ENCODE measurements at regions not wholly inside any gene's neighbourhood (a gene's known extent, or its start where the extent isn't known, plus 50 kb on each side); places are given as distances from the start of the nearest gene placed in this dataset.

- H3K9me3 Mint-ChIP-seq (ENCODE audit: unreplicated experiment) = no peaks in the 10 kb centered on the region
- no TSS peak for BruUV-seq (replicated peaks)
- intact Hi-C loops (cut with micrococcal nuclease) = no loop called here
- no peaks in the 10 kb centered on the region for H3K27me3 Mint-ChIP-seq (ENCODE audit: insufficient read depth, unreplicated experiment)
- H3K4me3 Mint-ChIP-seq (ENCODE audit: unreplicated experiment) = no peak overlapping the region
- no peak overlapping the region for H3K27ac Mint-ChIP-seq (ENCODE audit: low read depth, unreplicated experiment)
- no peak for DNase-seq (ENCODE audit: unreplicated experiment)
- TF ChIP-seq CTCF (IDR thresholded peaks at IDR 0.05; ENCODE audit: unreplicated experiment) = no peak
- H3K36me3 Mint-ChIP-seq (ENCODE audit: insufficient read depth, unreplicated experiment) = no peaks in the 10 kb centered on the region
- H3K4me1 Mint-ChIP-seq (ENCODE audit: insufficient read depth, unreplicated experiment) = peaks cover 5% of the 10 kb centered on the region
- POLR2A ChIA-PET = interaction anchor here (1.2 kb wide), 1 partner anchor 9 kb away, joined by 3 read pairs; no protein-coding TSS in a partner anchor
- CTCF ChIA-PET = no interaction called here
Measured at GRCh38 chr2:213224366-213224765, 59.9 kb upstream of the SPAG16 start.

GRCh38 chr2:213225866-213226265, 58.4 kb upstream of the SPAG16 start:
- Mint-ChIP-seq H3K27me3 (ENCODE audit: insufficient read depth, unreplicated experiment) (no peaks in the 10 kb centered on the region), H3K4me1 (ENCODE audit: insufficient read depth, unreplicated experiment) (peaks cover 17% of the 10 kb centered on the region), H3K36me3 (ENCODE audit: insufficient read depth, unreplicated experiment) (no peaks in the 10 kb centered on the region), H3K9me3 (ENCODE audit: unreplicated experiment) (no peaks in the 10 kb centered on the region), H3K27ac (ENCODE audit: low read depth, unreplicated experiment) (no peak overlapping the region), H3K4me3 (ENCODE audit: unreplicated experiment) (no peak overlapping the region)
- ChIA-PET POLR2A (interaction anchor here (1.3 kb wide), 1 partner anchor 10 kb away, joined by 4 read pairs; no protein-coding TSS in a partner anchor), CTCF (no interaction called here)
- BruUV-seq (replicated peaks) = no TSS peak
- intact Hi-C loops (cut with micrococcal nuclease) = no loop called here
- no peak for TF ChIP-seq CTCF (IDR thresholded peaks at IDR 0.05; ENCODE audit: unreplicated experiment)
- DNase-seq (ENCODE audit: unreplicated experiment) = no peak

- Mint-ChIP-seq H3K4me3 (ENCODE audit: unreplicated experiment) (no peak overlapping the region), H3K27ac (ENCODE audit: low read depth, unreplicated experiment) (no peak overlapping the region), H3K27me3 (ENCODE audit: insufficient read depth, unreplicated experiment) (no peaks in the 10 kb centered on the region), H3K9me3 (ENCODE audit: unreplicated experiment) (no peaks in the 10 kb centered on the region), H3K4me1 (ENCODE audit: insufficient read depth, unreplicated experiment) (peaks cover 12% of the 10 kb centered on the region), H3K36me3 (ENCODE audit: insufficient read depth, unreplicated experiment) (no peaks in the 10 kb centered on the region)
- ChIA-PET CTCF (interaction anchor here (0.5 to 1.1 kb wide), 3 partner anchors 12 to 1762 kb away, joined by 3 to 4 read pairs (median 3); no protein-coding TSS in a partner anchor), POLR2A (interaction anchor here (1.4 kb wide), 1 partner anchor 12 kb away, joined by 3 read pairs; no protein-coding TSS in a partner anchor)
- BruUV-seq (replicated peaks) = no TSS peak
- intact Hi-C loops (cut with micrococcal nuclease) = no loop called here
- no peak for DNase-seq (ENCODE audit: unreplicated experiment)
- TF ChIP-seq CTCF (IDR thresholded peaks at IDR 0.05; ENCODE audit: unreplicated experiment) = no peak
Measured at GRCh38 chr2:213227458-213227857, 56.8 kb upstream of the SPAG16 start.

- no peak for DNase-seq (ENCODE audit: unreplicated experiment)
- BruUV-seq (replicated peaks) = no TSS peak
- intact Hi-C loops (cut with micrococcal nuclease) = no loop called here
- Mint-ChIP-seq H3K27ac (ENCODE audit: low read depth, unreplicated experiment) (no peak overlapping the region), H3K27me3 (ENCODE audit: insufficient read depth, unreplicated experiment) (no peaks in the 10 kb centered on the region), H3K9me3 (ENCODE audit: unreplicated experiment) (no peaks in the 10 kb centered on the region), H3K4me1 (ENCODE audit: insufficient read depth, unreplicated experiment) (peaks cover 12% of the 10 kb centered on the region), H3K4me3 (ENCODE audit: unreplicated experiment) (no peak overlapping the region), H3K36me3 (ENCODE audit: insufficient read depth, unreplicated experiment) (no peaks in the 10 kb centered on the region)
- no peak for TF ChIP-seq CTCF (IDR thresholded peaks at IDR 0.05; ENCODE audit: unreplicated experiment)
- POLR2A ChIA-PET = no interaction called here
- CTCF ChIA-PET = no interaction called here
Measured at GRCh38 chr2:213228638-213229037, 55.6 kb upstream of the SPAG16 start.

All from MCF 10A (cell line).